Hepatocyte (in vitro differentiated cells): ENCODE measurements at regions not wholly inside any gene's neighbourhood (a gene's known extent, or its start where the extent isn't known, plus 50 kb on each side); places are given as distances from the start of the nearest gene placed in this dataset.

ENCODE experiments used
- DNase-seq: peaks from one replicate; pipeline ENCODE4 v3.0.0-alpha.2; 2016; ENCODE audit warnings: low spot score
- H2AFZ ChIP-seq: fragments of 200-600 bp; sonication (generic); 2 replicates; pipeline ENCODE4 v1.6.0; 2016; ENCODE audit warnings: antibody characterized with exemption, mild to moderate bottlenecking
- H3K27ac ChIP-seq: fragments of 200-600 bp; sonication (generic); 2 replicates; pipeline ENCODE4 v1.5.1; 2016; ENCODE audit warnings: mild to moderate bottlenecking
- H3K27me3 ChIP-seq: fragments of 200-600 bp; sonication (generic); 2 replicates; pipeline ENCODE4 v1.6.1; 2016
- H3K36me3 ChIP-seq: fragments of 200-600 bp; sonication (generic); replicated peaks from 2 replicates; pipeline ENCODE4 v1.5.1; 2016; ENCODE audit warnings: low read depth; ENCODE audit not compliant: insufficient read depth
- H3K4me1 ChIP-seq: fragments of 200-600 bp; sonication (generic); 2 replicates; pipeline ENCODE4 v1.5.1; 2016; ENCODE audit warnings: mild to moderate bottlenecking, moderate library complexity; ENCODE audit not compliant: insufficient read depth
- H3K4me2 ChIP-seq: fragments of 200-600 bp; sonication (generic); 2 replicates; pipeline ENCODE4 v1.6.0; 2016
- H3K4me3 ChIP-seq: fragments of 200-600 bp; sonication (generic); 2 replicates; pipeline ENCODE4 v1.5.1; 2016; ENCODE audit warnings: mild to moderate bottlenecking
- H3K79me2 ChIP-seq: fragments of 200-600 bp; sonication (generic); 2 replicates; pipeline ENCODE4 v1.6.0; 2017; ENCODE audit warnings: mild to moderate bottlenecking
- H3K9me2 ChIP-seq: fragments of 200-600 bp; sonication (generic); replicated peaks from 2 replicates; pipeline ENCODE4 v1.6.0; 2017; ENCODE audit warnings: mild to moderate bottlenecking; ENCODE audit not compliant: insufficient read depth
- H3K9me3 ChIP-seq: fragments of 200-600 bp; sonication (generic); 2 replicates; pipeline ENCODE4 v1.5.1; 2016; ENCODE audit warnings: low read depth, mild to moderate bottlenecking
- H4K20me1 ChIP-seq: fragments of 200-600 bp; sonication (generic); 2 replicates; pipeline ENCODE4 v1.6.0; 2016; ENCODE audit warnings: mild to moderate bottlenecking; ENCODE audit not compliant: insufficient read depth, poor library complexity, severe bottlenecking
- CTCF ChIP-seq: fragments of 200-600 bp; sonication (generic); IDR thresholded peaks from 2 replicates; pipeline ENCODE4 v1.5.1; 2016; ENCODE audit warnings: antibody characterized with exemption, mild to moderate bottlenecking; ENCODE audit not compliant: poor library complexity
- EZH2 ChIP-seq: fragments of 200-600 bp; sonication (generic); IDR thresholded peaks from 2 replicates; pipeline ENCODE4 v1.6.1; 2016; ENCODE audit warnings: antibody characterized with exemption, mild to moderate bottlenecking, borderline replicate concordance
- EZH2phosphoT487 ChIP-seq: fragments of 200-600 bp; sonication (generic); IDR thresholded peaks from one replicate; pipeline ENCODE4 v1.6.1; 2018; ENCODE audit warnings: antibody characterized with exemption, mild to moderate bottlenecking, low read depth, moderate library complexity; ENCODE audit not compliant: unreplicated experiment, severe bottlenecking
- WGBS: methylation state at CpG from one replicate; pipeline ENCODE4 v1.1.6; 2016; ENCODE audit warnings: low lambda C conversion rate; ENCODE audit errors: missing lambda C conversion rate; 5-methylcytosine and 5-hydroxymethylcytosine counted together

- Histone ChIP-seq H3K79me2 (no peaks in the 10 kb centered on the region), H3K4me1 (no peaks in the 10 kb centered on the region), H3K9me2 (no peaks in the 10 kb centered on the region), H3K4me2 (no peak overlapping the region), H3K36me3 (no peaks in the 10 kb centered on the region), H3K9me3 (no peaks in the 10 kb centered on the region), H3K27ac (no peak overlapping the region), H4K20me1 (no peaks in the 10 kb centered on the region), H3K27me3 (no peaks in the 10 kb centered on the region), H3K4me3 (no peak overlapping the region), H2AFZ (no peak overlapping the region)
- 96% methylated on average over 4 of the region's 4 CpGs for WGBS
- no peak for DNase-seq
- TF ChIP-seq EZH2 (no peak), EZH2phosphoT487 (no peak), CTCF (no peak)
Observed at GRCh38 chr10:28186461-28186860, 116.4 kb downstream of the MPP7 start.

- H3K4me1 ChIP-seq, result no peaks in the 10 kb centered on the region
- no peak overlapping the region for H3K4me3 ChIP-seq
- TF ChIP-seq EZH2phosphoT487, result no peak
- TF ChIP-seq EZH2, result no peak
- TF ChIP-seq CTCF, result no peak
- H3K27ac ChIP-seq, result no peak overlapping the region
- H2AFZ ChIP-seq, result no peak overlapping the region
- no peaks in the 10 kb centered on the region for H3K9me2 ChIP-seq
- no peak for DNase-seq
- H3K4me2 ChIP-seq, result no peak overlapping the region
- 98% methylated on average over 1 of the region's 1 CpG for WGBS
- H3K9me3 ChIP-seq, result no peaks in the 10 kb centered on the region
- H3K36me3 ChIP-seq, result no peaks in the 10 kb centered on the region
- H4K20me1 ChIP-seq, result no peaks in the 10 kb centered on the region
- no peaks in the 10 kb centered on the region for H3K79me2 ChIP-seq
- no peaks in the 10 kb centered on the region for H3K27me3 ChIP-seq
Observed at GRCh38 chr10:28184810-28185209, 118.1 kb downstream of the MPP7 start.

GRCh38 chr10:28181478-28182096 is 121.3 kb downstream of the MPP7 start:
- DNase-seq, result no peak
- no peaks in the 10 kb centered on the region for H3K9me2 ChIP-seq
- no peak overlapping the region for H3K27ac ChIP-seq
- no peaks in the 10 kb centered on the region for H3K79me2 ChIP-seq
- H3K4me2 ChIP-seq, result no peak overlapping the region
- H3K36me3 ChIP-seq, result no peaks in the 10 kb centered on the region
- WGBS, result 68% methylated on average over 7 of the region's 7 CpGs
- H4K20me1 ChIP-seq, result no peaks in the 10 kb centered on the region
- no peaks in the 10 kb centered on the region for H3K27me3 ChIP-seq
- H3K4me1 ChIP-seq, result no peaks in the 10 kb centered on the region
- no peaks in the 10 kb centered on the region for H3K9me3 ChIP-seq
- no peak overlapping the region for H3K4me3 ChIP-seq
- H2AFZ ChIP-seq, result no peak overlapping the region
- TF ChIP-seq EZH2 (no peak), EZH2phosphoT487 (no peak), CTCF (no peak)

GRCh38 chr10:28180654-28181053 is 122.2 kb downstream of the MPP7 start:
- Histone ChIP-seq H3K4me2 (no peak overlapping the region), H3K4me3 (no peak overlapping the region), H3K4me1 (no peaks in the 10 kb centered on the region), H3K9me3 (no peaks in the 10 kb centered on the region), H4K20me1 (no peaks in the 10 kb centered on the region), H3K36me3 (no peaks in the 10 kb centered on the region), H3K27me3 (no peaks in the 10 kb centered on the region), H3K9me2 (no peaks in the 10 kb centered on the region), H3K27ac (no peak overlapping the region), H3K79me2 (no peaks in the 10 kb centered on the region), H2AFZ (no peak overlapping the region)
- 60% methylated on average over 4 of the region's 4 CpGs for WGBS
- TF ChIP-seq CTCF (no peak), EZH2phosphoT487 (no peak), EZH2 (no peak)
- no peak for DNase-seq
